ENCODE measurements at regions not wholly inside any gene's neighbourhood (a gene's known extent, or its start where the extent isn't known, plus 50 kb on each side); places are given as distances from the start of the nearest gene placed in this dataset.

DNA sequence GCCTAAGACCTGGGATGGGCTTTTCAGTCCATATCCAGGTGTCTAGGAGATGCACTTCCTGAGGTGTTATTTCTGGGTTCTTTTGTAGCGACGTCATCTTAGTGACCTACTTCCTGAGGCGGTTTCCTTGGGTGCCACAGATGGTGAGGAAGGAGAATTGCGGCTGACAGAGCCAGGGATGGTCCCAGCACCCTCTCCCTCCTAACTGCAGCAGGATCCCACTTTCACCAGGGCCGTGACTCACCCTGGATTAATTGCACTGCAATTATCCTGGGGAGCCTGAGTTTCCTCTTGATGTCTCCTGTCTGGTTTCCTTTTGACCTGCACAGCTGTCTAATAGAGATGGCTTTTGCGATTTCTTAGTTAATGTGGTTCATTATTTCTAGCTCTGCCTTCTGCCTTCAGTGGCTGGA, 271.7 kb downstream of the TCF7L2 start:
- no peaks in the 10 kb centered on the region for H3K9me3 Mint-ChIP-seq
- DNase-seq (ENCODE audit: low spot score) (peak; percentile 51), ATAC-seq (peak; percentile 91)
- H3K36me3 Mint-ChIP-seq (ENCODE audit: low read depth), result no peaks in the 10 kb centered on the region
- H3K4me3 Mint-ChIP-seq, result no peak overlapping the region
- no peaks in the 10 kb centered on the region for H4K20me1 ChIP-seq (replicated peaks; ENCODE audit: insufficient read depth)
- peaks cover 10% of the 10 kb centered on the region; the same call in 1 of the 2 replicates for H3K4me1 ChIP-seq (ENCODE audit: insufficient read depth)
- peaks cover 15% of the 10 kb centered on the region for H3K9me2 ChIP-seq (ENCODE audit: insufficient read depth)
- H3K27ac ChIP-seq (ENCODE audit: low read depth), result no peak overlapping the region
- H3K27ac Mint-ChIP-seq, result no peak overlapping the region
- TF ChIP-seq CREB1 (CRISPR knock-in tag; IDR thresholded peaks at IDR 0.05; ENCODE audit: low read depth) (0 out of 2 replicates have a peak, but pooled peaks have one; percentile 5), ZNF114 (CRISPR knock-in tag; IDR thresholded peaks at IDR 0.05) (no peak), STAT1 (IDR thresholded peaks at IDR 0.05; ENCODE audit: unreplicated experiment) (no peak)
- H3K27me3 ChIP-seq (ENCODE audit: insufficient read depth), result no peaks in the 10 kb centered on the region
- H3F3A ChIP-seq (replicated peaks; ENCODE audit: low read depth), result no peaks in the 10 kb centered on the region
- H3K4me2 ChIP-seq, result no peak overlapping the region
- H3K79me2 ChIP-seq (replicated peaks; ENCODE audit: insufficient read depth), result no peaks in the 10 kb centered on the region
- H2AFZ ChIP-seq, result peak overlapping the region; percentile 82
- peaks cover 6% of the 10 kb centered on the region for H3K4me1 Mint-ChIP-seq
- no peak overlapping the region for H3K4me3 ChIP-seq
- no peaks in the 10 kb centered on the region for H3K36me3 ChIP-seq (ENCODE audit: insufficient read depth)
- peaks cover 6% of the 10 kb centered on the region for H3K27me3 Mint-ChIP-seq (ENCODE audit: insufficient read depth, low read depth, poor library complexity)

DNA sequence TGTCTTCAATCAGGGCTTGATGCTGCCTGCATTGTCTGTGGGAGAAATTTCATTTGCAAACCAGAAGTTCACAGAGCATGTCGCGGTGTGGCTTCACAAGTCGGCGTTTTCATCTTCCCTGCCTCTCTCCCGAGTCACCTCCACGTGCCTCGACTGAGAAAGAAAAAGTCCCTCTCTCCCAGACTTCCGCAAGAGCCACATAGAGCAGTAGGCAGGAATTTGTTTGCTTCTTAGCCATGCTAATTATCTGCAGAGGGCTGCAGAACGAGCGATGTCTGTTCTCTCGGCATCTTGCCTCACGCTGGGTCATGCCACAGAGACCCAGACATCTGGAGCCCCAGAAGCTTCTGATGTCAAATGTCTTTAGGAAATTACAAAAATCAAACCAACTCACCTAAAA, 272.2 kb downstream of the TCF7L2 start:
- Mint-ChIP-seq H3K9me3 (no peaks in the 10 kb centered on the region), H3K4me1 (peaks cover 6% of the 10 kb centered on the region), H3K36me3 (ENCODE audit: low read depth) (no peaks in the 10 kb centered on the region), H3K4me3 (no peak overlapping the region), H3K27me3 (ENCODE audit: insufficient read depth, low read depth, poor library complexity) (peaks cover 6% of the 10 kb centered on the region), H3K27ac (no peak overlapping the region)
- Histone ChIP-seq H4K20me1 (replicated peaks; ENCODE audit: insufficient read depth) (no peaks in the 10 kb centered on the region), H2AFZ (peak overlapping the region; percentile 82), H3K9me2 (ENCODE audit: insufficient read depth) (peaks cover 15% of the 10 kb centered on the region), H3K4me3 (no peak overlapping the region), H3K36me3 (ENCODE audit: insufficient read depth) (no peaks in the 10 kb centered on the region), H3K4me1 (ENCODE audit: insufficient read depth) (peaks cover 10% of the 10 kb centered on the region; the same call in 1 of the 2 replicates), H3K27ac (ENCODE audit: low read depth) (no peak overlapping the region), H3K27me3 (ENCODE audit: insufficient read depth) (no peaks in the 10 kb centered on the region), H3K4me2 (no peak overlapping the region), H3F3A (replicated peaks; ENCODE audit: low read depth) (no peaks in the 10 kb centered on the region), H3K79me2 (replicated peaks; ENCODE audit: insufficient read depth) (no peaks in the 10 kb centered on the region)
- ATAC-seq (peak; percentile 69), DNase-seq (ENCODE audit: low spot score) (peak; percentile 28)
- TF ChIP-seq, protein P1, sequence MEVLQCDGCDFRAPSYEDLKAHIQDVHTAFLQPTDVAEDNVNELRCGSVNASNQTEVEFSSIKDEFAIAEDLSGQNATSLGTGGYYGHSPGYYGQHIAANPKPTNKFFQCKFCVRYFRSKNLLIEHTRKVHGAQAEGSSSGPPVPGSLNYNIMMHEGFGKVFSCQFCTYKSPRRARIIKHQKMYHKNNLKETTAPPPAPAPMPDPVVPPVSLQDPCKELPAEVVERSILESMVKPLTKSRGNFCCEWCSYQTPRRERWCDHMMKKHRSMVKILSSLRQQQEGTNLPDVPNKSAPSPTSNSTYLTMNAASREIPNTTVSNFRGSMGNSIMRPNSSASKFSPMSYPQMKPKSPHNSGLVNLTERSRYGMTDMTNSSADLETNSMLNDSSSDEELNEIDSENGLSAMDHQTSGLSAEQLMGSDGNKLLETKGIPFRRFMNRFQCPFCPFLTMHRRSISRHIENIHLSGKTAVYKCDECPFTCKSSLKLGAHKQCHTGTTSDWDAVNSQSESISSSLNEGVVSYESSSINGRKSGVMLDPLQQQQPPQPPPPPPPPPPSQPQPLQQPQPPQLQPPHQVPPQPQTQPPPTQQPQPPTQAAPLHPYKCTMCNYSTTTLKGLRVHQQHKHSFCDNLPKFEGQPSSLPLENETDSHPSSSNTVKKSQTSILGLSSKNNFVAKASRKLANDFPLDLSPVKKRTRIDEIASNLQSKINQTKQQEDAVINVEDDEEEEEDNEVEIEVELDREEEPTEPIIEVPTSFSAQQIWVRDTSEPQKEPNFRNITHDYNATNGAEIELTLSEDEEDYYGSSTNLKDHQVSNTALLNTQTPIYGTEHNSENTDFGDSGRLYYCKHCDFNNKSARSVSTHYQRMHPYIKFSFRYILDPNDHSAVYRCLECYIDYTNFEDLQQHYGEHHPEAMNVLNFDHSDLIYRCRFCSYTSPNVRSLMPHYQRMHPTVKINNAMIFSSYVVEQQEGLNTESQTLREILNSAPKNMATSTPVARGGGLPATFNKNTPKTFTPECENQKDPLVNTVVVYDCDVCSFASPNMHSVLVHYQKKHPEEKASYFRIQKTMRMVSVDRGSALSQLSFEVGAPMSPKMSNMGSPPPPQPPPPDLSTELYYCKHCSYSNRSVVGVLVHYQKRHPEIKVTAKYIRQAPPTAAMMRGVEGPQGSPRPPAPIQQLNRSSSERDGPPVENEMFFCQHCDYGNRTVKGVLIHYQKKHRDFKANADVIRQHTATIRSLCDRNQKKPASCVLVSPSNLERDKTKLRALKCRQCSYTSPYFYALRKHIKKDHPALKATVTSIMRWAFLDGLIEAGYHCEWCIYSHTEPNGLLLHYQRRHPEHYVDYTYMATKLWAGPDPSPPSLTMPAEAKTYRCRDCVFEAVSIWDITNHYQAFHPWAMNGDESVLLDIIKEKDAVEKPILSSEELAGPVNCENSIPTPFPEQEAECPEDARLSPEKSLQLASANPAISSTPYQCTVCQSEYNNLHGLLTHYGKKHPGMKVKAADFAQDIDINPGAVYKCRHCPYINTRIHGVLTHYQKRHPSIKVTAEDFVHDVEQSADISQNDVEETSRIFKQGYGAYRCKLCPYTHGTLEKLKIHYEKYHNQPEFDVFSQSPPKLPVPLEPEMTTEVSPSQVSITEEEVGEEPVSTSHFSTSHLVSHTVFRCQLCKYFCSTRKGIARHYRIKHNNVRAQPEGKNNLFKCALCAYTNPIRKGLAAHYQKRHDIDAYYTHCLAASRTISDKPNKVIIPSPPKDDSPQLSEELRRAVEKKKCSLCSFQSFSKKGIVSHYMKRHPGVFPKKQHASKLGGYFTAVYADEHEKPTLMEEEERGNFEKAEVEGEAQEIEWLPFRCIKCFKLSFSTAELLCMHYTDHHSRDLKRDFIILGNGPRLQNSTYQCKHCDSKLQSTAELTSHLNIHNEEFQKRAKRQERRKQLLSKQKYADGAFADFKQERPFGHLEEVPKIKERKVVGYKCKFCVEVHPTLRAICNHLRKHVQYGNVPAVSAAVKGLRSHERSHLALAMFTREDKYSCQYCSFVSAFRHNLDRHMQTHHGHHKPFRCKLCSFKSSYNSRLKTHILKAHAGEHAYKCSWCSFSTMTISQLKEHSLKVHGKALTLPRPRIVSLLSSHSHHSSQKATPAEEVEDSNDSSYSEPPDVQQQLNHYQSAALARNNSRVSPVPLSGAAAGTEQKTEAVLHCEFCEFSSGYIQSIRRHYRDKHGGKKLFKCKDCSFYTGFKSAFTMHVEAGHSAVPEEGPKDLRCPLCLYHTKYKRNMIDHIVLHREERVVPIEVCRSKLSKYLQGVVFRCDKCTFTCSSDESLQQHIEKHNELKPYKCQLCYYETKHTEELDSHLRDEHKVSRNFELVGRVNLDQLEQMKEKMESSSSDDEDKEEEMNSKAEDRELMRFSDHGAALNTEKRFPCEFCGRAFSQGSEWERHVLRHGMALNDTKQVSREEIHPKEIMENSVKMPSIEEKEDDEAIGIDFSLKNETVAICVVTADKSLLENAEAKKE (CRISPR knock-in tag; IDR thresholded peaks at IDR 0.05), result no peak
- no peak for TF ChIP-seq REST (IDR thresholded peaks at IDR 0.05; ENCODE audit: unreplicated experiment)
- TF ChIP-seq CTCF (conservative IDR thresholded peaks at IDR 0.05; ENCODE audit: low read depth in 2 of 2), result no peak
- TF ChIP-seq CREB1 (CRISPR knock-in tag; IDR thresholded peaks at IDR 0.05; ENCODE audit: low read depth), result no peak
- TF ChIP-seq ZNF331 (CRISPR knock-in tag; IDR thresholded peaks at IDR 0.05; ENCODE audit: low read depth), result no peak
- no peak for TF ChIP-seq NANOG (IDR thresholded peaks at IDR 0.05; ENCODE audit: borderline replicate concordance)
- TF ChIP-seq STAT1 (IDR thresholded peaks at IDR 0.05; ENCODE audit: unreplicated experiment), result no peak
- no peak for TF ChIP-seq EZH2phosphoT487 (IDR thresholded peaks at IDR 0.05; ENCODE audit: unreplicated experiment)
- TF ChIP-seq POLR2AphosphoS5 (IDR thresholded peaks at IDR 0.05; ENCODE audit: low read depth), result no peak
